ENCODE measurements at regions not wholly inside any gene's neighbourhood (a gene's known extent, or its start where the extent isn't known, plus 50 kb on each side); places are given as distances from the start of the nearest gene placed in this dataset.

DNA sequence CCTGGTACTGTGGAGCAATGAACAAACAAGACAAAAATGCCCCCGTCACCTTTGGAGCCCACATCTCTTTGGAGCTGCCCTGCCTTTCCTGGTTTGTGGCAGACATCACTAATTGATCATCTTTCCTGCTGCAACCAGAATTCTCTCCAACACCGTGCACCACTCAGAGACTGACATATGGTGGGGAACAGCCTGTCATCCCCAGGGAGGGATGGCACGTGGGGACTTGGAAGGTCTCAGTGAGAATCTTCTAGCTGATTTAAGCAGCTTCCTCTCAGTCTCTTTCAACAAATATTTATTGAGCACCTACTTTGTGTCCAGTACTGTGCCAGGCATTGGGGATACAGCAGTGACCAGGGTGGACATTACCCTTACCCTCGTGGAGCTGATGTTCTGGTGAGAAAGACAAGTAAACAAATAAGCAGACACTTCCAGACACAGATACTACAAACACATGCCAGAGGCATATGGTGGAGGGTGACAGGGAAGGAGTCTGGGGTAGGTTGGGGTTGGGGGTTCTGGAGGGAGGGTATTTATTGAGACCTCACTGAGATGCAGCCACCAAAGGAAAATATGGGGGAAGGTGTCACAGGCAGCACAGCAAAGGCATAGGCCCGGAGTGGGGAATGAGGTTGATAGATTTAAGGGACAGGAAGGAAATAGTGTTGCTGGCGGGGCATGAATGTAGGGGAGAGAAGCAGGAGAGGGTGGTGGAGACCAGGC lies 82.3 kb downstream of the CEBPB start:
- Mint-ChIP-seq H3K27ac (peak overlapping the region in 1 of 2 donors; percentile 17), H3K4me3 (no peak overlapping the region), H3K9me3 (no peaks in the 10 kb centered on the region), H3K4me1 (ENCODE audit: low read depth in 2 of 2) (peaks cover 42 to 56% of the 10 kb centered on the region in 2 donors), H3K36me3 (no peaks in the 10 kb centered on the region), H3K27me3 (peaks cover 25 to 27% of the 10 kb centered on the region in 2 donors)
- DNase-seq (ENCODE audit: low spot score) (no peak), ATAC-seq (no peak)

- DNase-seq (ENCODE audit: low spot score) (no peak), ATAC-seq (no peak)
- Mint-ChIP-seq H3K36me3 (no peaks in the 10 kb centered on the region), H3K9me3 (no peaks in the 10 kb centered on the region), H3K27me3 (peaks cover 25 to 27% of the 10 kb centered on the region in 2 donors), H3K27ac (peak overlapping the region; percentile 17 to 64), H3K4me1 (ENCODE audit: low read depth in 2 of 2) (peaks cover 42 to 64% of the 10 kb centered on the region in 2 donors), H3K4me3 (no peak overlapping the region)
These were observed 83.2 kb downstream of the CEBPB start for GRCh38 chr20:50273601-50274491.

- ATAC-seq, result peak; percentile 63 to 66
- no peaks in the 10 kb centered on the region for H3K9me3 Mint-ChIP-seq
- H3K27me3 Mint-ChIP-seq, result peaks cover 23 to 27% of the 10 kb centered on the region in 2 donors
- no peak overlapping the region for H3K4me3 Mint-ChIP-seq
- H3K4me1 Mint-ChIP-seq (ENCODE audit: low read depth in 2 of 2), result peaks cover 42 to 61% of the 10 kb centered on the region in 2 donors
- peak overlapping the region; percentile 17 to 64 for H3K27ac Mint-ChIP-seq
- no peaks in the 10 kb centered on the region for H3K36me3 Mint-ChIP-seq
- peak; percentile 67 for DNase-seq (ENCODE audit: low spot score)
These were observed 84.2 kb downstream of the CEBPB start for GRCh38 chr20:50274570-50275430.

- ATAC-seq (peak in 1 of 2 donors; percentile 20), DNase-seq (ENCODE audit: low spot score) (no peak)
- Mint-ChIP-seq H3K27me3 (peaks cover 18 to 19% of the 10 kb centered on the region in 2 donors), H3K4me3 (no peak overlapping the region), H3K36me3 (no peaks in the 10 kb centered on the region), H3K4me1 (ENCODE audit: low read depth in 2 of 2) (peaks cover 32 to 50% of the 10 kb centered on the region in 2 donors), H3K9me3 (no peaks in the 10 kb centered on the region), H3K27ac (peak overlapping the region; percentile 64 to 73)
These were observed 85.8 kb downstream of the CEBPB start for GRCh38 chr20:50276119-50277063.

GRCh38 chr20:50277064-50277415 lies 86.4 kb downstream of the CEBPB start:
- Mint-ChIP-seq H3K27me3 (peaks cover 14 to 16% of the 10 kb centered on the region in 2 donors), H3K36me3 (no peaks in the 10 kb centered on the region), H3K4me1 (ENCODE audit: low read depth in 2 of 2) (peaks cover 29 to 48% of the 10 kb centered on the region in 2 donors), H3K4me3 (no peak overlapping the region), H3K9me3 (no peaks in the 10 kb centered on the region), H3K27ac (peak overlapping the region; percentile 5 to 73)
- no peak for DNase-seq (ENCODE audit: low spot score)
- no peak for ATAC-seq

DNA sequence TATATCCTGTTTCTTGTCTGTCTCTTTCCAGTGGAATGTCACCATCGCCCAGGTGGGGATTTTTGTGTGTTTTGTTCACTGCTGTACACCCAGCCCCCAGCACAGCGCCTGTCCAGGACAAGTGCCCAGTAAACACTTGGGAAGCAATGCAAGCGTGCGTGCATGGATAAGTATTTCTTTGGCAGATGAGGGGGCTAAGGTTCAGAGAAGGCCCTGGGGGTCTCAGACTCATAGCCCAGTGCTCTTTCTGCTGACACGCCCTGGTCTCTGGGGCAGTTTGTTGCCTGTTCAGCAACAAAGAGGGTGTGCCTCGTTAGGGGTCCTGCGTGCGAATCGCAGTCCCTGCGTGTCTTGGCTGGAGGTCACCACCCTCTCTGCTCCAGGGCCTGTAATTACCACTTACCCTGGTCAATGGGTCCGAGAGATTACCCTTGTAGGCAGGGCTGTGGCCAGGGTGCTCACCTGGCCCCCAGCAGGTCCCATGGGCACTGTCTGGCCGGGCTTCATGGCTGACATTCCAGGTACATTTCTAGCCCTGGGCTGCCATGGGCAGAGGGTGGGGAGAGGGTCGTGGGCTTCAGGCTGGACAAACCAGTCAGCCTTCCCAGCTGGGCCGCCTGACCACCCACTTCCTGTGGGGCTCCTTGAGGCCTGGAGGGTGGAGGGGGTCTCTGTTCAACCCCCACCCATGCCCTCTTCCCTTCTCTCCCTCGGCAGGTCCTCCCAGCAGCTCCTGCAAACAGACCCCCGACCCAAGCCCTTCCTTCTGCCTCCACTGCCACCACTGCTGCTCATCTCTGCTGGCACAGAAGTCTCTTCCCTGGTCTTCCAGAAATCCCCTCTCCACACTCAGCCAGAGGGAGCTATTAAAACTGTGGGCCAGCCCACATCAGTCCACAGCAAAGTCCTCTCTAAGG lies 87.1 kb downstream of the CEBPB start:
- Mint-ChIP-seq H3K36me3 (no peaks in the 10 kb centered on the region), H3K27ac (peak overlapping the region; percentile 5 to 74), H3K27me3 (peaks cover 13 to 15% of the 10 kb centered on the region in 2 donors), H3K9me3 (no peaks in the 10 kb centered on the region), H3K4me3 (no peak overlapping the region), H3K4me1 (ENCODE audit: low read depth in 2 of 2) (peaks cover 28 to 48% of the 10 kb centered on the region in 2 donors)
- DNase-seq (ENCODE audit: low spot score) (no peak), ATAC-seq (no peak)

DNA sequence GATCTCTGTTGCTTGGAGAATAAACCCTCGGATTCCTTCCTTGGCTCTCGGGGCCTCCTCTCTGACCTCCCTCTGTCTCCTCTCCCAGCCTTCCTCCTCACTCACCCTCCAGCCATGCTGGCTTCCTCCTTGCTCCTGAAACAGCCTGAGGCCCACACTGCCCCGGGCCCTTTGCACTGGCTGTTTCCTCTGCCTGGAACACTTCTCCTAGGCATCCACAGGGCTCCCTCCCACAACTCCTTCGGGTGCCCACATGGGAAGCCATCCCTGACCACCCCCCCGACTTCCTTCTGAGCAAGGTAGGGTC lies 87.7 kb downstream of the CEBPB start:
- Mint-ChIP-seq H3K27ac (peak overlapping the region in 1 of 2 donors; percentile 74), H3K9me3 (no peaks in the 10 kb centered on the region), H3K27me3 (peaks cover 8 to 21% of the 10 kb centered on the region in 2 donors), H3K36me3 (no peaks in the 10 kb centered on the region), H3K4me1 (ENCODE audit: low read depth in 2 of 2) (peaks cover 28 to 48% of the 10 kb centered on the region in 2 donors), H3K4me3 (no peak overlapping the region)
- no peak for DNase-seq (ENCODE audit: low spot score)
- ATAC-seq, result no peak

GRCh38 chr20:50278684-50279531 lies 88.3 kb downstream of the CEBPB start:
- peaks cover 8 to 22% of the 10 kb centered on the region in 2 donors for H3K27me3 Mint-ChIP-seq
- H3K9me3 Mint-ChIP-seq, result no peaks in the 10 kb centered on the region
- no peak overlapping the region for H3K4me3 Mint-ChIP-seq
- H3K4me1 Mint-ChIP-seq (ENCODE audit: low read depth in 2 of 2), result peaks cover 28 to 50% of the 10 kb centered on the region in 2 donors
- H3K36me3 Mint-ChIP-seq, result no peaks in the 10 kb centered on the region
- ATAC-seq (no peak), DNase-seq (ENCODE audit: low spot score) (no peak)
- H3K27ac Mint-ChIP-seq, result peak overlapping the region in 1 of 2 donors; percentile 74

GRCh38 chr20:50279988-50280850 lies 89.6 kb downstream of the CEBPB start:
- H3K4me3 Mint-ChIP-seq, result no peak overlapping the region
- DNase-seq (ENCODE audit: low spot score) (no peak), ATAC-seq (no peak)
- no peaks in the 10 kb centered on the region for H3K36me3 Mint-ChIP-seq
- H3K27me3 Mint-ChIP-seq, result peaks cover 15 to 23% of the 10 kb centered on the region in 2 donors
- H3K9me3 Mint-ChIP-seq, result no peaks in the 10 kb centered on the region
- peaks cover 30 to 45% of the 10 kb centered on the region in 2 donors for H3K4me1 Mint-ChIP-seq (ENCODE audit: low read depth in 2 of 2)
- peak overlapping the region in 1 of 2 donors; percentile 70 for H3K27ac Mint-ChIP-seq

- DNase-seq (ENCODE audit: low spot score), result no peak
These were observed 90.4 kb downstream of the CEBPB start for GRCh38 chr20:50280851-50281655.

More at GRCh38 chr20:50280851-50281655, 90.4 kb downstream of the CEBPB start:
- Mint-ChIP-seq H3K9me3 (no peaks in the 10 kb centered on the region), H3K27me3 (peaks cover 17 to 23% of the 10 kb centered on the region in 2 donors), H3K4me3 (no peak overlapping the region), H3K27ac (peak overlapping the region in 1 of 2 donors; percentile 70), H3K36me3 (no peaks in the 10 kb centered on the region), H3K4me1 (ENCODE audit: low read depth in 2 of 2) (peaks cover 33 to 44% of the 10 kb centered on the region in 2 donors)
- ATAC-seq, result no peak
